GM12891 (cell line): ENCODE measurements at regions not wholly inside any gene's neighbourhood (a gene's known extent, or its start where the extent isn't known, plus 50 kb on each side); places are given as distances from the start of the nearest gene placed in this dataset.
A peak's percentile ranks its signal among the peaks of the same experiment; 100 is the strongest.

Experiments
- PAX5 ChIP-seq: IDR thresholded peaks from 2 replicates; pipeline ENCODE4 v1.6.1; 2011; ENCODE audit warnings: low read length, moderate library complexity, mild to moderate bottlenecking; ENCODE audit not compliant: insufficient read depth, severe bottlenecking
- POLR2A ChIP-seq: IDR thresholded peaks from 2 replicates; pipeline ENCODE4 v1.6.1; 2011; ENCODE audit warnings: low read depth, low read length, control low read depth
- POLR2AphosphoS5 ChIP-seq: IDR thresholded peaks from 2 replicates; pipeline ENCODE4 v1.6.1; 2011; ENCODE audit warnings: low read depth, low read length, control low read depth
- POU2F2 ChIP-seq: IDR thresholded peaks from 2 replicates; pipeline ENCODE4 v1.6.1; 2011; ENCODE audit warnings: low read depth, mild to moderate bottlenecking, control low read depth, low read length, moderate library complexity
- SPI1 ChIP-seq: IDR thresholded peaks from 2 replicates; pipeline ENCODE4 v1.6.1; 2011; ENCODE audit warnings: low read depth, low read length, control low read depth
- TAF1 ChIP-seq: IDR thresholded peaks from 2 replicates; pipeline ENCODE4 v1.6.1; 2011; ENCODE audit warnings: low read depth, low read length, control low read depth

- TF ChIP-seq POLR2AphosphoS5, result no peak
- no peak for TF ChIP-seq TAF1
- TF ChIP-seq POLR2A, result no peak
- 0 out of 2 replicates have a peak, but pooled peaks have one; percentile 26 for TF ChIP-seq POU2F2
- no peak for TF ChIP-seq PAX5
- TF ChIP-seq SPI1, result no peak
These were observed 56.7 kb downstream of the CYRIA start for GRCh38 chr2:16608661-16609643.
